Panc1 (cell line): ENCODE measurements at regions not wholly inside any gene's neighbourhood (a gene's known extent, or its start where the extent isn't known, plus 50 kb on each side); places are given as distances from the start of the nearest gene placed in this dataset.

Source experiments
- TF ChIP-seq, protein P1 (sequence below): fragments of 450-650 bp; IDR thresholded peaks from 2 replicates; pipeline ENCODE4 v1.5.1; 2017; ENCODE audit warnings: mild to moderate bottlenecking
- TF ChIP-seq, protein P2 (sequence below), 2 experiments: IDR thresholded peaks; 2 replicates each; pipeline ENCODE4 v1.6.1; 2011 to 2012; ENCODE audit warnings: low read depth in 2 of 2, control low read depth in 1 of 2, low read length in 1 of 2, mild to moderate bottlenecking in 1 of 2, moderate library complexity in 1 of 2; ENCODE audit not compliant: insufficient read depth in 1 of 2

DNA sequence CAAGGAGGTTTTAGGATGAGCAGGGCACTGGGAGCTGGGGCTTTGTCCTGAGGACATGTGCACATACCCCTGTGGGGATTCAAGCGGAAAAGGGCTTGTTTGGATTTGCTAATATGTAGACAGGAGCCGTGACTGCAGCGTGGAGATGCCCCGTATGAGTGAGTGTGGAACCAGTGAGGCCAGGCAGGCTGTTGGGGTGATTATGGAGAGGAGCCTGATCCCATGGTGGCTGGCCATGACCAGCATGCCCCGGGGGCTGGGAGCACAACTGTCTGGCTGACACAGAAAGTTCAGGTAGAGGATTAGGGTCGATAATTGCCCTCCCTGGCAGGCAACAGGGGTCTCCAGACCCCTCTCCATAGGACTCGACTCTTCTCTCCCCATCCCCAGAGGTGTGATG, 68.8 kb upstream of the STX18 start:
- TF ChIP-seq, protein P1, sequence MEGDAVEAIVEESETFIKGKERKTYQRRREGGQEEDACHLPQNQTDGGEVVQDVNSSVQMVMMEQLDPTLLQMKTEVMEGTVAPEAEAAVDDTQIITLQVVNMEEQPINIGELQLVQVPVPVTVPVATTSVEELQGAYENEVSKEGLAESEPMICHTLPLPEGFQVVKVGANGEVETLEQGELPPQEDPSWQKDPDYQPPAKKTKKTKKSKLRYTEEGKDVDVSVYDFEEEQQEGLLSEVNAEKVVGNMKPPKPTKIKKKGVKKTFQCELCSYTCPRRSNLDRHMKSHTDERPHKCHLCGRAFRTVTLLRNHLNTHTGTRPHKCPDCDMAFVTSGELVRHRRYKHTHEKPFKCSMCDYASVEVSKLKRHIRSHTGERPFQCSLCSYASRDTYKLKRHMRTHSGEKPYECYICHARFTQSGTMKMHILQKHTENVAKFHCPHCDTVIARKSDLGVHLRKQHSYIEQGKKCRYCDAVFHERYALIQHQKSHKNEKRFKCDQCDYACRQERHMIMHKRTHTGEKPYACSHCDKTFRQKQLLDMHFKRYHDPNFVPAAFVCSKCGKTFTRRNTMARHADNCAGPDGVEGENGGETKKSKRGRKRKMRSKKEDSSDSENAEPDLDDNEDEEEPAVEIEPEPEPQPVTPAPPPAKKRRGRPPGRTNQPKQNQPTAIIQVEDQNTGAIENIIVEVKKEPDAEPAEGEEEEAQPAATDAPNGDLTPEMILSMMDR, result no peak
- TF ChIP-seq, protein P2, sequence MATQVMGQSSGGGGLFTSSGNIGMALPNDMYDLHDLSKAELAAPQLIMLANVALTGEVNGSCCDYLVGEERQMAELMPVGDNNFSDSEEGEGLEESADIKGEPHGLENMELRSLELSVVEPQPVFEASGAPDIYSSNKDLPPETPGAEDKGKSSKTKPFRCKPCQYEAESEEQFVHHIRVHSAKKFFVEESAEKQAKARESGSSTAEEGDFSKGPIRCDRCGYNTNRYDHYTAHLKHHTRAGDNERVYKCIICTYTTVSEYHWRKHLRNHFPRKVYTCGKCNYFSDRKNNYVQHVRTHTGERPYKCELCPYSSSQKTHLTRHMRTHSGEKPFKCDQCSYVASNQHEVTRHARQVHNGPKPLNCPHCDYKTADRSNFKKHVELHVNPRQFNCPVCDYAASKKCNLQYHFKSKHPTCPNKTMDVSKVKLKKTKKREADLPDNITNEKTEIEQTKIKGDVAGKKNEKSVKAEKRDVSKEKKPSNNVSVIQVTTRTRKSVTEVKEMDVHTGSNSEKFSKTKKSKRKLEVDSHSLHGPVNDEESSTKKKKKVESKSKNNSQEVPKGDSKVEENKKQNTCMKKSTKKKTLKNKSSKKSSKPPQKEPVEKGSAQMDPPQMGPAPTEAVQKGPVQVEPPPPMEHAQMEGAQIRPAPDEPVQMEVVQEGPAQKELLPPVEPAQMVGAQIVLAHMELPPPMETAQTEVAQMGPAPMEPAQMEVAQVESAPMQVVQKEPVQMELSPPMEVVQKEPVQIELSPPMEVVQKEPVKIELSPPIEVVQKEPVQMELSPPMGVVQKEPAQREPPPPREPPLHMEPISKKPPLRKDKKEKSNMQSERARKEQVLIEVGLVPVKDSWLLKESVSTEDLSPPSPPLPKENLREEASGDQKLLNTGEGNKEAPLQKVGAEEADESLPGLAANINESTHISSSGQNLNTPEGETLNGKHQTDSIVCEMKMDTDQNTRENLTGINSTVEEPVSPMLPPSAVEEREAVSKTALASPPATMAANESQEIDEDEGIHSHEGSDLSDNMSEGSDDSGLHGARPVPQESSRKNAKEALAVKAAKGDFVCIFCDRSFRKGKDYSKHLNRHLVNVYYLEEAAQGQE (IDR thresholded peaks at IDR 0.05; ENCODE audit: insufficient read depth in 1 of 2, low read depth in 2 of 2, low read length in 1 of 2), result no peak
